ENCODE measurements at regions not wholly inside any gene's neighbourhood (a gene's known extent, or its start where the extent isn't known, plus 50 kb on each side); places are given as distances from the start of the nearest gene placed in this dataset.
"Not testable (repeated sequence)": the region's sequence is repeated elsewhere in the genome, so short reads cannot be mapped to it uniquely, and the experiment has no call there.

DNA sequence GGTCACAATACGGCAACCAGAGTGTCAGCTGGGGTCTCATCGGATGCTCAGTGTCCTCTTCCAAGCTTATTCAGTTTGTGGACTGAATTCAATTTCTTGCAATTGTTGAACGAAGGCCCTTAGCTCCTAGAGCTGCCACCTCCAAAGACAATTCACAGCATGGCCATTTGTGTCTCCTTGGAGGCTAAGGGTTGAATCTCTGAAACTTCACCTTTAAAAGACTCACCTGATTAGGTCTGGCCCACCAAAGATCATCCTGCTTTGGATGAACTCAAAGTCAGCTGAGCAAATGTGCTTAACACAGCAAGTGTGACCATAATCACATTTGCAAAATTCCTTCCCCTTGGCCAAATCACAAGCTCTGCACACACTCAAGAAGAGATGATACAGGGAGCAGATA lies 175.9 kb downstream of the OTOP1 start:
- ATAC-seq, H3K27ac ChIP-seq: not testable (repeated sequence)

DNA sequence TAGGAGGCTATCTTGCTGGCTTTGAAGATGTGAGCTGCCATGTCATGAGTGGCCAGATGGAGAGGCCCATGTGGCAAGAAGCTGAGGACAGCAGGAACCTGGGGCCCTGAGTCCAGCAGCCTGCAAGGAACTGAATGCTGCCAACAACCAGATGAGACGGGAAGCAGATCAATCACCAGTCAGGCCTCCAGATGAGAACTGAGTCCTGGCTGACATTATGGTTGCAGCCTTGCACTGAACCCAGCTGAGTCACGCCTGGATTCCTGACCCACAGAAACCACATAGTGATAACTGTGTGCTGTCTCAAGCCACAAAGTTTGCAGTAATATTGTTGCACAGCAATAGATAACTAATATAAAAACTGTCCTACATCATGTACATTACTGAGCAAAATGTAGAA lies 173.8 kb downstream of the OTOP1 start:
- H3K4me1 ChIP-seq; ATAC-seq; DNase-seq; intact Hi-C loops (cut with DNase I); H3K27me3 ChIP-seq; H3K36me3 ChIP-seq; H3K27ac ChIP-seq; H3K4me3 ChIP-seq; H3K9me3 ChIP-seq: not testable (repeated sequence)
- WGBS (ENCODE audit: insufficient coverage, low coverage, low lambda C conversion rate, missing lambda C conversion rate), result 49% methylated on average over 2 of the region's 2 CpGs

More for the DNA sequence above, 175.9 kb downstream of the OTOP1 start:
- H3K27me3 ChIP-seq; H3K36me3 ChIP-seq; H3K4me1 ChIP-seq; DNase-seq; intact Hi-C loops (cut with DNase I); H3K9me3 ChIP-seq; H3K4me3 ChIP-seq: not testable (repeated sequence)
- WGBS (ENCODE audit: insufficient coverage, low coverage, low lambda C conversion rate, missing lambda C conversion rate), result 74% methylated on average over 3 of the region's 3 CpGs

DNA sequence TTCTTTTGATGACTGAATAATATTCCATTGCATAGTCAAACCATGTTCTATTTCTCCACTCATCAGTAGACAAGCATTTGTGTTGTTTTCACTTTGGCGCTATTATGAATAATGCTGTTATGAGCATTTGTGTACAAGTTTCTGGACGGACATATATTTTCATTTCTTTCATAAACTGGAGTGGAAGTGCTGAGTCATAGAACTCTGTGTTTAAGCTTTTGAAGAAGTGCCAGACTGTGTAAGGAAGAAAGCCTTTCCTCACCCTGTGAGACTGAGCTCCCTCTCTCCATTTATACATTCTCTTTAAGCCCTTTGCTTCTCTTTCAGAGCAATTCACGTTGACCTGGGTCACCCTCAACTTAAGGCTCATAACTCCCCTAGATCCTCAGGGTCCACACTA lies 169.5 kb downstream of the OTOP1 start:
- H3K36me3 ChIP-seq; intact Hi-C loops (cut with DNase I); DNase-seq; H3K4me1 ChIP-seq; H3K9me3 ChIP-seq; H3K27ac ChIP-seq; H3K4me3 ChIP-seq; ATAC-seq; H3K27me3 ChIP-seq: not testable (repeated sequence)
- 55% methylated on average over 2 of the region's 3 CpGs for WGBS (ENCODE audit: insufficient coverage, low coverage, low lambda C conversion rate, missing lambda C conversion rate)

DNA sequence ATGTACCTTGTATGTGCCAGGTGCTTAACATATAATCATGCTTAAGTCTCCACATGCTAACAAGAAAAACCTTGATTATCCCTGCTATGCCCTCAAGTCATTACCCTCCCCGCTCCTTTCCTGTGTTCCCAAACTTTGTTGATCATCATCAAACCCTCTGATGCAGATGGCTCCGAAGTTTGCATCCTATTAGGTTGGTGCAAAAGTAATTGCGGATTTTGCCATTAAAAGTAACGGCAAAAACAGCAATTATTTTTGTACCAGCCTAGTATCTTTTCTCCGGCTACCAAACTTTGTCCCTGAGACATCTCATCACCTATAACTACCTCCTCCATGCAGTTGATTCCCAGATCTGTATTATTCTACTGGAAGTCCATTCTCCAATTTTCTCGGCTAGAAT lies 142.6 kb downstream of the OTOP1 start:
- H3K36me3 ChIP-seq; H3K9me3 ChIP-seq; H3K4me3 ChIP-seq; H3K27ac ChIP-seq; H3K4me1 ChIP-seq; DNase-seq; H3K27me3 ChIP-seq; ATAC-seq; intact Hi-C loops (cut with DNase I): not testable (repeated sequence)
- 64% methylated on average over 5 of the region's 6 CpGs for WGBS (ENCODE audit: insufficient coverage, low coverage, low lambda C conversion rate, missing lambda C conversion rate)

DNA sequence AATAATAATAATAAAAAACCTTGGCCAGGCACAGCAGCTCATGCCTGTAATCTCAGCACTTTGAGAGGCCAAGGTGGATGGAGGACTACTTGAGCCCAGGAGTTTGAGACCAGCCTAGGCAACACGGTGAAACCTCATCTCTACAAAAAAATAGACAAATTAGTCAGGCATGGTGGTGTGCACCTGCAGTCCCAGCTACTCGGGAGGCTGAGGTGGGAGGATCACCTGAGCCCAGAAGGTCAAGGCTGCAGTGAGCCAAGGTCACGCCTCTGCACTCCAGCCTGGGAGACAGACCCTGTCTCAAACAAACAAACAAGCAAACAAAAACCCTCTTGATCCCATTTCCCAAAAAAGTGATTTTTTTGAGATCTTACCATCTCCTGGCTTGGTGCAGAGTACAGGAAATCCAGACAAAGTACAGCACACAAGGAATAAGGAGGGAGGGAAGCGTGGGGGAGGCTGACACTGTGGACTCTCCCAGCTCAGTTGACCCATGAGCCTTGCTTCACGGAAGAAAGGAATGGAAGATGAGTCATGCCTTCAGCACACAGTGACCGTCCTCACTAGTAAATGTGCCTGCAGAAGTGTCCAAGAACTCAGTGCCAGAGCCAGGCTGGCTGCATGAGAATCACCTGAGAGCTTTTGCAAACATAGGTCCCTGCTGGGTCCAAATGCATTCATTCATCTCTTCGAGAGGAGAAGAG lies 136.9 kb downstream of the OTOP1 start:
- H3K4me3 ChIP-seq; H3K36me3 ChIP-seq; H3K4me1 ChIP-seq; H3K27ac ChIP-seq; H3K27me3 ChIP-seq; DNase-seq; intact Hi-C loops (cut with DNase I); ATAC-seq; H3K9me3 ChIP-seq: not testable (repeated sequence)
- WGBS (ENCODE audit: insufficient coverage, low coverage, low lambda C conversion rate, missing lambda C conversion rate), result 43% methylated on average over 5 of the region's 7 CpGs

DNA sequence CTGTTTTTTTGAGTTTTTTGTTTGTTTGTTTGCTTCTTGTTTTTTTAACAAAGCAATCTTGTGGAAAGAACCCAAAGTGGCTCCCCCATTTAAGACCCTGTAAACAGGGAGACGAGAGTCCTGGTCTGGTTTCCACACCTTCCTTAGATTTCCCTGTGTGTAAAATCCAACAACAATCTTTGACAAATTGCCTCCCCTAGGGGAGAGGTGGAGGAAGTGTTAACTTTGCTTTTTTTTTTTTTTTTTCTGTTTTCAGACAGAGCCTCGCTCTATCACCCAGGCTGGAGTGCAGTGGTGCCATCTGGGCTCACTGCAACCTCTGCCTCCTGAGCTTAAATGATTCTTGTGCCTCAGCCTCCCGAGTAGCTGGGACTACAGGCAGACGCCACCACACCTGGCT lies 136.0 kb downstream of the OTOP1 start:
- H3K27ac ChIP-seq; DNase-seq; H3K36me3 ChIP-seq; H3K9me3 ChIP-seq; H3K4me1 ChIP-seq; intact Hi-C loops (cut with DNase I); H3K27me3 ChIP-seq; ATAC-seq; H3K4me3 ChIP-seq: not testable (repeated sequence)
- WGBS (ENCODE audit: insufficient coverage, low coverage, low lambda C conversion rate, missing lambda C conversion rate), result 18% methylated on average over 4 of the region's 4 CpGs

DNA sequence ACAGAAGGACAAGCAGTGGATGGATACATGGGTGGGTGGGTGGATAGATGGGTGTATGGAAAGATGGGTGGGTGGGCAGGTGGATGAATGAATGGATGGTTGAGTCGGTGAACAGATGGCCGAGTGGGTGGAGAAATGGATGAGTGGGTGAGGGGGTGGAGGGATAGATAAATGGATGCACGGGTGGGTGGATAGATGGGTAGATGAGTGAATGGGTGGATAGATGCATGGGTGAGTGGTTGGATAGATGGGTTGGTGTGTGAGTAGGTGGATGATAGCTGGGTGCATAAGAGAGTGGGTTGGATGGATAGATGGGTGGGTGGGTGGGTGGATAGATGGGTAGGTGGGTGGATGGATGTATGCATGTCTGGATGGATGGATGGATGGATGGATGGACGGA lies 134.6 kb downstream of the OTOP1 start:
- 36% methylated on average over 3 of the region's 4 CpGs for WGBS (ENCODE audit: insufficient coverage, low coverage, low lambda C conversion rate, missing lambda C conversion rate)
- H3K4me3 ChIP-seq; H3K9me3 ChIP-seq; H3K36me3 ChIP-seq; H3K27me3 ChIP-seq; intact Hi-C loops (cut with DNase I); DNase-seq; H3K4me1 ChIP-seq; H3K27ac ChIP-seq; ATAC-seq: not testable (repeated sequence)

DNA sequence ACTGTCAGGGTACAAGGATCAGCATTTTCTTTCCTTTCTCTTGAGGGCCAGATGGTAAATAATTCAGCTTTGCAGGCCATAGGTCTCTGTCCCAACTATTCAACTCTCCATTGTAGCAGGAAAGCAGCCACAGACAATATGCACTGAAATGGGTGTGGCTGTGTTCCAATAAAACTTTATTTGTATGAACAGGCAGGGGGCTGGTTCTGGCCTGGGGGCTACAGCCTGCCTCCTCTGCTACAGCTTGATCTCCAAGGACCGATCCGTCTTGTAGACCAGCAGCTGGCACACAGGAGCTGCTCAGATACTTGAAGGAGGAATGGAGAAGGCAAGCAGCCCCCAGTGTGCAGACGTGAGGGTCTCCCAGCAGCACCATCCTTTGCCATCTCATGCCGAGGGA lies 127.1 kb downstream of the OTOP1 start:
- DNase-seq; H3K27ac ChIP-seq; H3K27me3 ChIP-seq; H3K9me3 ChIP-seq; H3K4me1 ChIP-seq; intact Hi-C loops (cut with DNase I); H3K4me3 ChIP-seq; H3K36me3 ChIP-seq; ATAC-seq: not testable (repeated sequence)
- WGBS (ENCODE audit: insufficient coverage, low coverage, low lambda C conversion rate, missing lambda C conversion rate), result 0% methylated on average over 1 of the region's 4 CpGs

DNA sequence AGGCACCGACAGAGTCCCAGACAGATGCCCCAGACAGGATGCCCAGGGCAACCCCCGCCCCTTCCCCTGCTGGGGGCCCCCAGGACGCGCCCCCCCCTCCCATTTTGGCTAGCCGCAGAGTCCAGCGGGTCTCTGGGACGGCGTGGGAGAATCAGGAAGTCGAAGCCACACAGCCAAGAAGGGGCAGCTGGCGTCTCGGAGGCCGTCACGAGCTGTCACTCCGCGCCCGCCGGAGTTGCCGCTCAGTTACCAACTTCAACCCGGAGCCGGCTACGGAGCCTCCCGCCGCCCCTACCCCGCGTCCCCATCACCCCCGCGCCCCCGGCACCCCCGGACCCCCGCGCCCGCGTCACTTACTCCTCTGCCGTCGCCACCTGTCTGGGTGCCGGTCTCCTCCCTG lies 119.8 kb downstream of the OTOP1 start:
- intact Hi-C loops (cut with DNase I); DNase-seq; H3K36me3 ChIP-seq; H3K27me3 ChIP-seq; H3K4me3 ChIP-seq; H3K9me3 ChIP-seq; H3K27ac ChIP-seq; ATAC-seq; H3K4me1 ChIP-seq: not testable (repeated sequence)
- WGBS (ENCODE audit: insufficient coverage, low coverage, low lambda C conversion rate, missing lambda C conversion rate), result 2% methylated on average over 10 of the region's 36 CpGs

Data from right lobe of liver (tissue), 6 donors.